ENCODE measurements at regions not wholly inside any gene's neighbourhood (a gene's known extent, or its start where the extent isn't known, plus 50 kb on each side); places are given as distances from the start of the nearest gene placed in this dataset.

DNA sequence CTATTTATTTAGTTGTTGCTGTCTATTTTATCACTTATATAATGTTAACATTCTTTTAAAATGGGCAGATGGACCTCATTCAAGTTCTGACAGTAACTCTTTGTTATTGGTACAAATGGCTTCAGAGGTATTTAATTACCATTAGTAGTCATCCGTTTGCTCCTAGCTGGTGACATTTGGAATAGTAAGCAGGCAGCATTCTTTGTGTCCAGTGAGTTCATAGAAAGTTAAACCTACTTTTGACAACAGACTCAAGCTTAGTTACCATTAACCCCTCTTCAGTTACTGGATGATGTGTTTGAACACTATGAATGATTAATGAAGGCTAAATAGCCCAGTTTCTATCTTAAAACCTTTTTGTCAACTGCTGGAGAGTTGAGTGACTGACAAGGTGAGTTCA is 500.7 kb upstream of the ATP11B start:
- Histone ChIP-seq H3K27ac (ENCODE audit: low read length in 2 of 2) (no peak overlapping the region), H3K4me1 (ENCODE audit: control insufficient read depth in 2 of 2, insufficient read depth in 2 of 2, low read length in 2 of 2) (no peaks in the 10 kb centered on the region), H3K79me2 (ENCODE audit: control insufficient read depth, insufficient read depth, low read length) (no peaks in the 10 kb centered on the region), H3K4me2 (replicated peaks; ENCODE audit: low read depth, low read length, poor library complexity, severe bottlenecking) (no peak overlapping the region), H3K9ac (ENCODE audit: low read length) (no peak overlapping the region), H3K4me3 (ENCODE audit: control extremely low read depth in 1 of 5, extremely low read depth in 1 of 5, insufficient read depth in 1 of 5, low read depth in 2 of 5, low read length in 4 of 5) (no peak overlapping the region), H3K27me3 (replicated peaks in 1 of 4; ENCODE audit: control extremely low read depth in 1 of 4, control insufficient read depth in 3 of 4, insufficient read depth in 4 of 4, low read length in 3 of 4) (peaks cover 0 to 5% (median 0%) of the 10 kb centered on the region in 4 experiments), H3K9me3 (ENCODE audit: control extremely low read depth in 1 of 3, control insufficient read depth in 2 of 3, insufficient read depth in 1 of 3, low read length in 2 of 3) (no peaks in the 10 kb centered on the region), H3K36me3 (replicated peaks in 1 of 2; ENCODE audit: control extremely low read depth in 1 of 2, control insufficient read depth in 1 of 2, extremely low read depth in 1 of 2, insufficient read depth in 2 of 2, low read length in 1 of 2) (no peaks in the 10 kb centered on the region), H2AFZ (ENCODE audit: insufficient read depth, low read depth, low read length, poor library complexity, severe bottlenecking) (no peak overlapping the region), H4K20me1 (ENCODE audit: control insufficient read depth, insufficient read depth, low read length, poor library complexity, severe bottlenecking) (no peaks in the 10 kb centered on the region)
- DNase-seq, result no peak
- ChIA-PET POLR2A (no interaction called here), CTCF (no interaction called here)
- Mint-ChIP-seq H3K27ac (no peak overlapping the region), H3K4me3 (no peak overlapping the region), H3K27me3 (no peaks in the 10 kb centered on the region), H3K4me1 (no peaks in the 10 kb centered on the region), H3K9me3 (ENCODE audit: insufficient read depth) (no peaks in the 10 kb centered on the region)
- TF ChIP-seq, protein P1, sequence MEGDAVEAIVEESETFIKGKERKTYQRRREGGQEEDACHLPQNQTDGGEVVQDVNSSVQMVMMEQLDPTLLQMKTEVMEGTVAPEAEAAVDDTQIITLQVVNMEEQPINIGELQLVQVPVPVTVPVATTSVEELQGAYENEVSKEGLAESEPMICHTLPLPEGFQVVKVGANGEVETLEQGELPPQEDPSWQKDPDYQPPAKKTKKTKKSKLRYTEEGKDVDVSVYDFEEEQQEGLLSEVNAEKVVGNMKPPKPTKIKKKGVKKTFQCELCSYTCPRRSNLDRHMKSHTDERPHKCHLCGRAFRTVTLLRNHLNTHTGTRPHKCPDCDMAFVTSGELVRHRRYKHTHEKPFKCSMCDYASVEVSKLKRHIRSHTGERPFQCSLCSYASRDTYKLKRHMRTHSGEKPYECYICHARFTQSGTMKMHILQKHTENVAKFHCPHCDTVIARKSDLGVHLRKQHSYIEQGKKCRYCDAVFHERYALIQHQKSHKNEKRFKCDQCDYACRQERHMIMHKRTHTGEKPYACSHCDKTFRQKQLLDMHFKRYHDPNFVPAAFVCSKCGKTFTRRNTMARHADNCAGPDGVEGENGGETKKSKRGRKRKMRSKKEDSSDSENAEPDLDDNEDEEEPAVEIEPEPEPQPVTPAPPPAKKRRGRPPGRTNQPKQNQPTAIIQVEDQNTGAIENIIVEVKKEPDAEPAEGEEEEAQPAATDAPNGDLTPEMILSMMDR (IDR thresholded peaks at IDR 0.05), result no peak
- TF ChIP-seq EZH2 (IDR thresholded peaks at IDR 0.05; ENCODE audit: borderline replicate concordance, insufficient read depth, low read depth, low read length, poor library complexity, severe bottlenecking), result no peak
- whole genome bisulfite sequencing (ENCODE audit: insufficient coverage), result no CpG with 5 or more reads among the region's 1 CpG
- intact Hi-C loops (cut with micrococcal nuclease), result no loop called here
- ATAC-seq (ENCODE audit: low read depth), result no peak

DNA sequence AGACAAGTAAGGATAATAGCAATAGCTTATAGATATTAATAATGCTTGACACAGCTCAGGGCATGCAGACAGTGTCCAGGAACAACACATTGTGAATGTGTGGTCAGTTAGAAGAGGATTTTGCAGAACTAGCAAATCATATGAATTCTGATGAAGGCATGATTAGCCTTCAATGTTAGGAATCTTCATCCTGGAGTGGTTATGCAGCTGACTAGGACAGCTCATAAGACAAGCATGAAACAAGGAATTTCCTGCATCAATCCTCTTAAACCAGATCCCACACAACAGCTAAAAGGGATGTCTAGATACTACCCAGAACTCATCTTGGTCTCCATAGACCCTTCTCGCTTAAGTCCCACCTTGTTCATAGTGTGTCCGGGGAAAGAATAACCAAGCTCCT is 499.0 kb upstream of the ATP11B start:
- no peaks in the 10 kb centered on the region for H3K9me3 ChIP-seq (ENCODE audit: control extremely low read depth in 1 of 3, control insufficient read depth in 2 of 3, insufficient read depth in 1 of 3, low read length in 2 of 3)
- DNase-seq, result no peak
- no peaks in the 10 kb centered on the region for H3K36me3 ChIP-seq (replicated peaks in 1 of 2; ENCODE audit: control extremely low read depth in 1 of 2, control insufficient read depth in 1 of 2, extremely low read depth in 1 of 2, insufficient read depth in 2 of 2, low read length in 1 of 2)
- no peak overlapping the region for H3K4me3 ChIP-seq (ENCODE audit: control extremely low read depth in 1 of 5, extremely low read depth in 1 of 5, insufficient read depth in 1 of 5, low read depth in 2 of 5, low read length in 4 of 5)
- intact Hi-C loops (cut with micrococcal nuclease), result no loop called here
- H3K27ac ChIP-seq (ENCODE audit: low read length in 2 of 2), result no peak overlapping the region
- ATAC-seq (ENCODE audit: low read depth), result no peak
- H3K4me1 ChIP-seq (ENCODE audit: control insufficient read depth in 2 of 2, insufficient read depth in 2 of 2, low read length in 2 of 2), result no peaks in the 10 kb centered on the region
- H3K4me3 Mint-ChIP-seq, result no peak overlapping the region
- H3K27me3 Mint-ChIP-seq, result no peaks in the 10 kb centered on the region
- no peak overlapping the region for H3K27ac Mint-ChIP-seq
- peaks cover 0 to 2% (median 0%) of the 10 kb centered on the region in 4 experiments for H3K27me3 ChIP-seq (replicated peaks in 1 of 4; ENCODE audit: control extremely low read depth in 1 of 4, control insufficient read depth in 3 of 4, insufficient read depth in 4 of 4, low read length in 3 of 4)
- WGBS (ENCODE audit: insufficient coverage), result no CpG with 5 or more reads among the region's 2 CpGs
- no peaks in the 10 kb centered on the region for H3K4me1 Mint-ChIP-seq
- no peak overlapping the region for H3K9ac ChIP-seq (ENCODE audit: low read length)
- H3K79me2 ChIP-seq (ENCODE audit: control insufficient read depth, insufficient read depth, low read length), result no peaks in the 10 kb centered on the region
- H4K20me1 ChIP-seq (ENCODE audit: control insufficient read depth, insufficient read depth, low read length, poor library complexity, severe bottlenecking), result no peaks in the 10 kb centered on the region
- H2AFZ ChIP-seq (ENCODE audit: insufficient read depth, low read depth, low read length, poor library complexity, severe bottlenecking), result no peak overlapping the region
- no peak overlapping the region for H3K4me2 ChIP-seq (replicated peaks; ENCODE audit: low read depth, low read length, poor library complexity, severe bottlenecking)
- H3K9me3 Mint-ChIP-seq (ENCODE audit: insufficient read depth), result no peaks in the 10 kb centered on the region
- ChIA-PET POLR2A (no interaction called here), CTCF (no interaction called here)
- TF ChIP-seq, protein P1 (IDR thresholded peaks at IDR 0.05), result no peak
- TF ChIP-seq EZH2 (IDR thresholded peaks at IDR 0.05; ENCODE audit: borderline replicate concordance, insufficient read depth, low read depth, low read length, poor library complexity, severe bottlenecking), result no peak
